GM10248 (cell line): ENCODE measurements at regions not wholly inside any gene's neighbourhood (a gene's known extent, or its start where the extent isn't known, plus 50 kb on each side); places are given as distances from the start of the nearest gene placed in this dataset.

Experiments
- CTCF ChIA-PET: fragments of 300-600 bp; sonication (Branson Sonifier 250); formaldehyde crosslinking; extraction: SDS; loops from one replicate; lab custom pipeline; 2021; ENCODE audit warnings: antibody characterized with exemption; lab: Yijun Ruan, JAX
- POLR2A ChIA-PET: fragments of 350-650 bp; sonication (Branson Sonifier 250); formaldehyde crosslinking; extraction: SDS; loops from one replicate; lab custom pipeline; 2020; ENCODE audit warnings: antibody characterized with exemption; lab: Yijun Ruan, JAX
- DNase-seq: peaks from one replicate; pipeline ENCODE4 v3.0.0; 2012; ENCODE audit errors: extremely low spot score
- CTCF ChIP-seq: IDR thresholded peaks from 2 replicates; pipeline ENCODE4 v1.5.1; 2012; ENCODE audit warnings: mild to moderate bottlenecking, low read depth; ENCODE audit errors: extremely low read depth, missing control alignments, control extremely low read depth

- POLR2A ChIA-PET, result no interaction called here
- CTCF ChIA-PET, result no interaction called here
- TF ChIP-seq CTCF, result no peak
- no peak for DNase-seq
Observed at GRCh38 chr15:55126111-55126510, 70.6 kb downstream of the RSL24D1 start.

- TF ChIP-seq CTCF, result no peak
- ChIA-PET CTCF (interaction anchor here (1.4 kb wide), 1 partner anchor 15 kb away, joined by 3 read pairs; no protein-coding TSS in a partner anchor), POLR2A (no interaction called here)
Observed at GRCh38 chr15:55124616-55125015, 72.1 kb downstream of the RSL24D1 start.

DNA sequence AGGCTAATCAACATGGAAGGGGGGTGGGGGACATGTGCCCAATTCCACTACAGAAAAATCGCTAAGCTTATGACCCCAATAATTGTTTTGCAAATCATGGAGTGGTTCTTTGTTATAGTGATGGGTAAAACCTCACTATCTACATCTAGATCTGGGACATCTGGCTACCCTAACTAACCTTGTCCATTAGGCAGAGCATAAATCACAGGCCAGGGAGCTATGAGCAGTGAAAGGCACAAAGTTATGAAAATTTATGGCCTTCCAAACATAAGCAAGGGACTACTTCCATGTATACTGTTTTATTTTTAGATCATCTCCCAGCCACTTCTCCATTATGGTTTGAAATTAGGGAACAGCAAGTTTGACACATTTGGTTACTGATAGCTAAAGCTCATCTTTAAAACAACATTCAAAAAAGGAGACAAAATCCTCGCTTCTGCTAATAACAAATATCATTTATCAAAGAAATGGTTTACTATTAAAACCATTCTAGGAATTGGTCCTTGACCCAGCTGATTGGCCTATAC, 78.3 kb downstream of the RSL24D1 start:
- no peak for DNase-seq
- ChIA-PET POLR2A (no interaction called here), CTCF (interaction anchor here (1.1 to 1.7 kb wide), 3 partner anchors 10 to 17 kb away, joined by 3 to 6 read pairs (median 5); no protein-coding TSS in a partner anchor)
- no peak for TF ChIP-seq CTCF

More at GRCh38 chr15:55124616-55125015, 72.1 kb downstream of the RSL24D1 start:
- DNase-seq, result no peak

DNA sequence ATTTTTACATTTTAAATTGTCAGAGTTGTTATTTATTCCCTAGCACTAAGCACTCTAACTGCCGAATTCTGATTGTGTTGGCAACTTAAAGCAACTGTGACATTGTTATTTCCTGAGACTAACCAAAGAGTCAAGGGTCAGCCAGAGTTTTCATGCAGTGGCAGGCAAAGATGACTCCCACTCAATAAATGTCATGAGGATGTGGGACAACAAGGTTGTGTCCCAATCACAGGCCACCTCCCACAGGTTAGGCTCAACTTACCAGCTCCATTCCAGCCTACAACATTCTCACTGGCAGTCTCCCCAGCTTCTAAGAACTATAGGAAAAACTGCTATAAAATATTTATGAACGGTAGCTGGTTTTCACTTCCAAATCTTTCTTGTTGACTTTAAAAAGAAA, 80.1 kb downstream of the RSL24D1 start:
- no peak for DNase-seq
- CTCF ChIA-PET, result no interaction called here
- TF ChIP-seq CTCF, result no peak
- POLR2A ChIA-PET, result no interaction called here

DNA sequence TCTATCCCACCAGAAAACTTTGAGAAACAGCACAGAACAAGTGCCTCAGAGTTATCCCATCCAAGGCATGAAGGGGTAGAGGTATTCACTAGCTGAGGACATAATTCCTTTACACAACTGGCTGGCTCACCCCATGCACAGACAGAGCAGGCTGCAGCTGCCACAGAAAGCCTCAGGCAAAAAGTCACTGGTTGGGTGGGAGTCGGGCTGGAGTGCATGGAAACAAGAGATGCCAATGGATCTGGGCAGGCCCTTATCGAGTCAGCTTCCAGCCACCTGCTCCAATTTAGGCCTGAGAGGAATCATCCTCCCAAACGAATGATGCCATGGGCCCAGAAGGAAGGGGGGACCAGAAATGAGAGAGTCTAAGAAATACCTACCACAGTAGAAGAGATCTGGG, 83.0 kb downstream of the RSL24D1 start:
- CTCF ChIA-PET, result interaction anchor here (0.9 to 1.1 kb wide), 2 partner anchors 22 to 1151 kb away, joined by 3 read pairs; no protein-coding TSS in a partner anchor
- no peak for TF ChIP-seq CTCF
- no peak for DNase-seq
- POLR2A ChIA-PET, result no interaction called here

DNA sequence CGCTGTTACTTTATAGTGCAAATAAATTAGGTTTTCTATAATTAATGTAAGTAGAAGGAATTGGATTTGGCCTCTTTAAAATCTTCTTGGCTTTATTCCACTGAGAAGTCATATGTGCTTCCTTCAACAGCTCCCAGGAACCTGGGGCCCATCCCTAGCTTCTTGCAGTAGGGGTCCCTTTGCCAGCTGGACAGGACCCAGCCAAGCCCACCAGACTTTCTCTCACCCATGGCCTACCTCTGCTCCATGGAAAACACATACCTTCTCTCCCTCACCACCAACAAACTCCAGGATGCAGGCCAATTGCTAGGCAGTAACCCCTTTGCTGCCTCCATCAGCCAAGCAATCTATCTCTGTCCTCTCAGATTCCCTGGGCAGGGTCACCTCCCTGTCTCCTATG, 84.0 kb downstream of the RSL24D1 start:
- TF ChIP-seq CTCF, result no peak
- DNase-seq, result no peak
- ChIA-PET CTCF (no interaction called here), POLR2A (no interaction called here)
